SK-N-DZ (cell line): ENCODE measurements at regions not wholly inside any gene's neighbourhood (a gene's known extent, or its start where the extent isn't known, plus 50 kb on each side); places are given as distances from the start of the nearest gene placed in this dataset.

Source experiments
- DNase-seq: peaks from one replicate; pipeline ENCODE4 v3.0.0-alpha.2; 2015; ENCODE audit warnings: low spot score

DNA sequence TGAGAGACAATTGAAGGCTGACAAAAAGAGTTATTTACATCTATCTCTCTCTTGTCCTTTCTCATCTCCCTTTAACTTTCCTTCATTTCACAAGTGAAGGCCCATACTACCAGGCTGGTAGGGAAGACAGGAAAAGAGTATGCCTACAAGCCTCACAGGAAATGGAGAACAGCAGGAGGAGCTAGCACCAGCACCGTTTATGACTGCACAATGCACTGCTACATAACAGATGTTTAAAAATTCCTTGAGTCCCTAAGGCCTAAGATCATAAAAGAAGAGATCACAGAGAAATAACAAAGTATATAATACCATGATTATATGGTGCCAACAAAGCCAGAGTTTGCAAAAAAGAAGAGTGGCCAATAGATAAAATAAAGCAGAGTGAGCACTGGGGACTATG, 194.8 kb downstream of the UNC5CL start:
- DNase-seq = no peak

GRCh38 chr6:40841721-40842120, 197.3 kb downstream of the UNC5CL start:
- no peak for DNase-seq

DNA sequence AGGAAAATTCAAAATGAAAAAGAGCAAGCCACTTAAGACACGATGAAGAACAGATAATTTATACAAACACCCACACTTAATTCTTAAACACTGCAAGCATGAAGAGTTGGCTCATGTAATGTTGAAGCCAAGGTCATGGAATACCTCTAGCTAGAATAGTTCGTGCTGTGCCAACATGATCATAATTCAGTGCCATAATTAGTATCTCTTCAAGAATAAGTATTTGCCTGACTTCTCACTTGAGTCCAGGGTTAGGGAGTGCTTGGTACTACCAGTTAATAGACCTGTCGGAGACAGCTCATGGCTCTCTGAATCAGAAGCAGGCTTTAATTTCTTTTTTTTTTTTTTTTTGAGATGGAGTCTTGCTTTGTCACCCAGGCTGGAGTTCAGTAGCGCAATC, 206.3 kb downstream of the UNC5CL start:
- no peak for DNase-seq

GRCh38 chr6:40831381-40831780, 207.6 kb downstream of the UNC5CL start:
- no peak for DNase-seq

DNA sequence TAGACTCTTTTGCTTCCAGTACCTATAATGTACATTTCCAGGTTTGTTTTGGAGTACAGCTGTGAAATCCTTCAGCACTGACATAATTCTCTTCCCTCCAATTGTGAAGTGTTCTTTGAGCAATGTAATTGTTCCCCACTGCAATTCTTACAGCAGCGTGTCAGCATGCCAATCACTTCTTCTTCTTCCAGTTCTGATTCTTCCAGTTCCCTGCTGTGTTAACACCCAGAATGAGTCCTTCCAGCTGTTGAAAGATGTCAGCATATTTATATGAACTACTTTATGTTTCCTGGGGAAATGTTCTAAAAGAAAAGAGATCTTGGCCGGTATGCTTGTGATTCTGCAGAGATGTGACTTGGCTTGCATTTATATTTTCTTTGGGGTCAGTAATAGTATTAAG, 213.9 kb downstream of the UNC5CL start:
- DNase-seq = no peak

DNA sequence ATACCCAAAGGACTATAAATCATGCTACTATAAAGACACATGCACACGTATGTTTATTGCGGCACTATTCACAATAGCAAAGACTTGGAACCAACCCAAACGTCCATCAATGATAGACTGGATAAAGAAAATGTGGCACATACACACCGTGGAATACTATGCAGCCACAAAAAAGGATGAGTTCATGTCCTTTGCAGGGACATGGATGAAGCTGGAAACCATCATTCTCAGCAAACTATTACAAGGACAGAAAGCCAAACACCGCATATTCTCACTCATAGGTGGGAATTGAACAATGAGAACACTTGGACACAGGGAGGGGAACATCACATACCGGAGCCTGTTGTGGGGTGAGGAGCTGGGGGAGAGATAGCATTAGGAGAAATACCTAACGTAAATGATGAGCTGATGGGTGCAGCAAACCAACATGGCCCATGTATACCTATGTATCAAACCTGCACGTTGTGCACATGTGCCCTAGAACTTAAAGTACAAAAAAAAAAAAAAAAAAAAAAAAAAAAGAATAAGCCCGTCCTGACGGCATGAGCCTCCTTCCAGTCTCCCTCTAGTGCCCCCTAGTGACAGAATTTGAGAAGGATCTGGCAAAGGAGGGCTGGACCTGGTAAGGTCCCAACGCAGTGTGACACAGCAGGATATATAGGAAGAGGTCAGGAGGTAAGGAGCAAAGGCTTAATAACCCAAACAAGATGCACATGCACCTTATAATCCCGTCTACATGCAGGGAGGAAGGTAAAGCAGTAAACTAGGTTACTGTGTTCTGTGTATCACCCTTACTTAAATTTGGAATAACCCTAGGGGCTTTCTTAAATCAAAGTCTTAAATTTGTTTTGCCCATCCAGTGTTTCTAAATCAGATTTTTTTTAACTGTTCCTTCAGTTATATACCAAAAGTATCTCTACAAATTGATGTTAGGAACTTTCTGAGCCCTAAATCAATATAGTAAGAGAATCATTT, 214.8 kb downstream of the UNC5CL start:
- peak; percentile 70 for DNase-seq

- DNase-seq = no peak
These were observed 216.4 kb downstream of the UNC5CL start for GRCh38 chr6:40822619-40823018.

DNA sequence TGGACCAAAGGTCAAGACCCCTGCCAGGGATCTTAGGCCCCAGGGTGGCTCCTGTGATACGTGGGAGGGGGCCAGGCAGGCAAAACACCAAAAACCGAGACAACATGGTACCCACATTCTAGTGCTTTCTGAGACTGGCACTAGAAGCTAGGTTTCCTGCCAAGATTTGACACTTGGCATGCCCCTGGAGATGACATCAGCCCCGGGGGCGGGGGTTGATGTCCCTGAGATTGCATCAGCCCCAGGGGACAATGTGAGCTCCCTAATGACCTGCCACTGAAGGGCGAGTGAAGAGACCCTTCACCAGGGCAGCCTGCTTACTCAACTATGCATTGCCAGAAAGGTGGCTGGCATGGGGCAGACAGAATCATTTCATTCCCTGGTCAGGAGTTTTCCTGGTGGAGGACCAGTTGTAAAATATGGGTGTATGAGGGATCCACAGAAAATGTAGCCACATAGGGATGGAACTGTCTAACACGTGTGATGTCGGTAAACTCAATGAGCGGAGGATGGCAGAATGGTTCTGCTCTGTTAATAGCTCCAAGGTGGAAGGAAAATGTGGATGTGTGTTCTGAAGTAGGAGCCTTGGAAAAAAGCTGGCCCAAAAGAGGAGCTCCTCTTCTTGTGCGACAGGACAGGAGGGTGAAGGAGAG, 219.7 kb downstream of the UNC5CL start:
- DNase-seq = no peak

GRCh38 chr6:40817369-40817768, 221.7 kb downstream of the UNC5CL start:
- no peak for DNase-seq

- DNase-seq = no peak
These were observed 222.4 kb downstream of the UNC5CL start for GRCh38 chr6:40816601-40817000.

GRCh38 chr6:40815731-40816130, 223.3 kb downstream of the UNC5CL start:
- DNase-seq = no peak

GRCh38 chr6:40810171-40810570, 223.0 kb upstream of the LRFN2 start:
- no peak for DNase-seq

GRCh38 chr6:40809627-40810026, 222.5 kb upstream of the LRFN2 start:
- DNase-seq = no peak

GRCh38 chr6:40807484-40807883, 220.3 kb upstream of the LRFN2 start:
- no peak for DNase-seq

- no peak for DNase-seq
These were observed 219.2 kb upstream of the LRFN2 start for GRCh38 chr6:40806256-40806864.

DNA sequence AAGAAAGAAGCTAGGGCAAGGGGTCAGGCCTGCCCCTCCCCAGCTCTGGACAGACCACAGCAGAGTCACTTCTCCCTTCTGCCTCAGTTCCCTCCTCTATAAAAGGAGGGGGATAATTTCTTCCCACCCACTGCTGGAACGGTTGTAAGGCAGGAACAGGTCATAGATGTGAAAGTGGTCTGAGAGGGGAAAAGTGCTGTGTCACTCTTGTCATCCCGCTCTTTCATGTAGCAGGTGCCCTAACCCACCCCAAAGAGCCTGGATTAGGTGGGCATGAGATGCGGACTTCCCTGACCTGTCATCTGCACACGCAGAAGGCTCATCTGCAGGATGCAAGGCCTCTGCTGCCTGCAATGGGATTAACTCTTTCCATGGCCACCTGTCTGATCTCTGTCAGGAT, 218.2 kb upstream of the LRFN2 start:
- no peak for DNase-seq

GRCh38 chr6:40804905-40805304, 217.7 kb upstream of the LRFN2 start:
- DNase-seq = no peak

DNA sequence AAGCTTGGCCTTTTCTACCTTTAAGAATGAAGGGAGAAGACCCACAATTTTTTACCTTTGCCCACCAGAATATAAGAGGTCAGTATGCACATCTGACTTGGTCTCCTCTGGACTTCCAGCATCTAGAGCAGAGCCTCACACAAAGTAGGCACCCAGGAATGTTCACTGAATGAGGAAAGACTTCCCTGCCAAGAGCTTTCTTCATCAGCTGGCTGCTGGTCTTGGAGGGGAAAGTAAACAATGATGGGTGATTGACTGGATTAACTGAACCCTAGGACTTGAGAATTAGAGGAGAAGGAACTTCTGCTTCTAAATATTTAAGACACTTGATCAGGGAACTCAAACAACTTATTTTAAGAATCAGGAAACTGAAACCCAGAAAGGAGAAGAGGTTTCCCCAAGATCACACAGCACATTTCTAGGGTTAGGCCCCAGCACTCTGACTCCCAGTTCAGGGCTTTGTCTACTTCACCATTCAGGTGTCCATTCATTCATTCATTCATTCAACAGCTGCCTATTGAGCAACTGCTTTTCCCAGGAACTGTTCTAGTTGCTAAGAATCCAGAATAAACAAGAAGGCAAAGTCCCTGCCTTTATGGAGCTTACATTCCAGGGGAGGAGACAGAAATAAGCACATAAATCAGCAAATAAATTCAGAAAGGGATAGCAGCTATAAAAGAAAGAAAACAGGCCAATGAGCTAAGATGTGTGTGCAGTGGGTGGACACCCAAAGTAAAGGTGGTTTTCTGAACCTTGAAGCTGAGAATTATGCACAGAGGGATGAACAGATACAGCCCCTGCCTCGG, 216.9 kb upstream of the LRFN2 start:
- no peak for DNase-seq

DNA sequence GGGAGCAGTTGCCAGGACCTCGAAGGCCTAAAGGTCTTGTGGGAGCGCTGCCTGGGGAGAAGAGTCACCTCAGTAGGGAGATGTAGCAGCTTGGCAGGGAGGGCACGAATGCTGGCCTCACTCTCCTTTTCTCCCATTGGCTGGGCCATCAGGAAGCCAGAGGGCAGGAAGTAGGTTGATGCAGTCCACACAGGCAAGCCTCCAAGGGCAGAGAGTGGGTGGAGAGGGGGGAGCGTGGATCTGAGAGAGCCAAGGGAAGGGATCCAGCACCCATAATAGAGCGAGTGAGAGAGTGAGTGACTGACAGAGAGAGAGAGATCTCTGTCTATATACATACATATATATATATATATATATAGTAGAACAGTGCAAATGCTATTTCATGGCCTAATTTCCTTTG, 215.3 kb upstream of the LRFN2 start:
- DNase-seq = no peak

GRCh38 chr6:40799296-40800140, 212.4 kb upstream of the LRFN2 start:
- no peak for DNase-seq
